SW 1271 (cell line): ENCODE measurements at regions not wholly inside any gene's neighbourhood (a gene's known extent, or its start where the extent isn't known, plus 50 kb on each side); places are given as distances from the start of the nearest gene placed in this dataset.

ENCODE experiments used
- DNase-seq, 2 experiments: peaks; one replicate each; lab custom pipeline; 2025; lab: John Stamatoyannopoulos, UW

DNA sequence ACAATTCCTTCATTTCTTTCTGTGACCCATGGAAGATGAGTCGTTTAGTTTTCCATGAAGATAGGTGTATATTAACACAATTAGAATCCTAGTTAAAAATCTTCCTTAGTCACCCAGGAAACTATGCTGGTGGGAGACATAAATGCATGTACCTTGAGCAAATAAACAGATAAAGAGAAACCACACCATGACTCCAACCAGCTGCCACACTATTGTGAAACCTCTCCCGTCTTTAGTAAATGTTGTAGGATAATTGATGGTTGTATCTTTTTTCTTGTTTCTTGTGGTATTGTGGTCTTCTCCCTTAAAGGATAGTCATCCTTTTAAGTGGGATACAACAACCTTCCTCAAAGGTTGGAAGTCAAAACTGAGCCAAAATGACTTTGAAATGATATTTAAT is 103.8 kb upstream of the LEF1 start:
- DNase-seq: no peak

GRCh38 chr4:108272046-108272445 is 103.3 kb upstream of the LEF1 start:
- DNase-seq: no peak

GRCh38 chr4:108270466-108271450 is 102.0 kb upstream of the LEF1 start:
- peak in 1 of 2 experiments; percentile 1 for DNase-seq

- no peak for DNase-seq
Measured at GRCh38 chr4:108264693-108265092, 96.0 kb upstream of the LEF1 start.

GRCh38 chr4:108263057-108263456 is 94.3 kb upstream of the LEF1 start:
- DNase-seq: no peak

DNA sequence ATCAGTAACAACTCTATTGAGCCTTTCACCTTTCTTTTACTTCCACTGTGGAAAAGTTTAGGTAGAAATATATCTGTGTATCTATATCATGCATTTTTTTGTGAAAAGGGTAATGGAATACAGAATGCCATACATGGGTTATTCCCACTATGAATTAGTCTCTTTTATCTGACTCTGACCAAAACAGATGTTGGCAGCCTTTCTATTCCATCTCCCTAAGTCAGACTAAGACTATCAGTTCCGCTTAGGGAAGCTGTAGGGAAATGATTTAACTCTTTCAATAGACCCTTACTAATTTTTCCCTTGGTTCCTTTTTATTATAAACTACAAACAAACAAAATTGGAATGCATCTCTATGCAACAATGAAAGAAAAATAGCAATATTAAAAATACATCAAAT is 92.3 kb upstream of the LEF1 start:
- DNase-seq: no peak

DNA sequence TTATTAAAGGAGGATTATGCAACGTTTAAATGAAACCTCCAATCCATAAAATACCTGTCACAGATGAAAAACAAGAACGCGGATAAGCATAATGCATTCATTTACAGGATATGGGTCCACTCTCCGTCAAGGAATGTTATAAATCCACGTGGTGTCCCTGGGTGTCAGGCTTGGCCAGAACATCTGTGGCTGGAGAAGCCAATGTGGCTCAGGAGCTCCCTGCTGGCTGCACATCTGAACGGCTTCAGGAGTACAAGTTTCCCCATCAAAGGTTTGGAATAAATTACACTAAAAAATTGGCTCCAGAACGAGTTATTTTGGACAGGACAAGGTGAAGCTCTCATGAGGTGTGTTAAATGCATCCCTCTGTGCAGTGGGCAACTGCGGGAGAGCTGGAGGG is 87.8 kb upstream of the LEF1 start:
- DNase-seq: no peak

GRCh38 chr4:108255203-108255747 is 86.5 kb upstream of the LEF1 start:
- no peak for DNase-seq

DNA sequence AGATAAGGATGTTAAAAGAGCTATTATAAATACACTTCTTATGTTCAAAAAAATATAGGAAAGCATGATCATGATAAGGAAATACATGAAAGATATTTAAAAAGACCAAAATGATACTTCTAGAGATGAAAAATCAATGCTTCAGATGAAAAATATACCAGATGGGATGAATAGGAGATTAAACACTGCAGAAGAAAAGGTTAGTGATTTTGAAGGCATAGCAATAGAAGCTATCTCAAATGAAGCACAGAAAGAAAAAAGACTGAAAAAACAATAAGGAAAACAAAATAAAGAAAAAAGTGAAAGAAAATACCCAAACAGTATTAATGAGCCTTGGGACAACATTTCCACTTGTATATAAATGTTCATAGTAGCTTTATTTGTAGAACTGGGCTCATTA is 80.7 kb upstream of the LEF1 start:
- no peak for DNase-seq

DNA sequence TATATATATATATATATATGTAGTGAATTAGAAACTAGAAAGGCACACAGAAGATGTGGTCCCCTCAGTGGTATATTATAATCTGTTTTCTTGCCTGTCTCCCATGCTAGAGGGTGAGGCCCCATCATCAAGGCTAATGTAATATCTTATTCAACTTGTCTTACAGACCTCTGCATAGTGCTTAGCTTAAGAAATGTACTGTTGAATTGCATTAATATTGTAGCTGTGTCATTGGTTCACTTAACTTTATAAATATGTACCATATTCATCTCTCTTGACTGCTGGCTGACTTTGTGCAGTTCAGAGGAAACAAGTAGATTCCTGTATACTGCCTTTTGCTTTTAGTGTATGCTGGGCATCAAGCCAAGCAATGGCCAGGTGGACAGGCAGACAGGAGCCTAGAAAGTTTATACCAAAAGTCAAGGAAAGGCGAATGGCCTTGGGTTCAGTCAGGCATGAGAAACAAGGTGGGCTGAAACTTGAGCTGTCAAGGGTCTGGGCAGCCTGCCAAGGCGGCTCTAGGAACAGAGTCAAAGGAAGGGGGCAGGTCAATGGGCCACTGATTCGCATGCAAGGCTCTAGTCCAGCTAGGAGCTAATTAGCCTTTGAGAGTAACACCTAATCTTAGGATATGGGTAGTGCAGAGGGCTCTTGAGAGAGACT is 78.8 kb upstream of the LEF1 start:
- no peak for DNase-seq

DNA sequence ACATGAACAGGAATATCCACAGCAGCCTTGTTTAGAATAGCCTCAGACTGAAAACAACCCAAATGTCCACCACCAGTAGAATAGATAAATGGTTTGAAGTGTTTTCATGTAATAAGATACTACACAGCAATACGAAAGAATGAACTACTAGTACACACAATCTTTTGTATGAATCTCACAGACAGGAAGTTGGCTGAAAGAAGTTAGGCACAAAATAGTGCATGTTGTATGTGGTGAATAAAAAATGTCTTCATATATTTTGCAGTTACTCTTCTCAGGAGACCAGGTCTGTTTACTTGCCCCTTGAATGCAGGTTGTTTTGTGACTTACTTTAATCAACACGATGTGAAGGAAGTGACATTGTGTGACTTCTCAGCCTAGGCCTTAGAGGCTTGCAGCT is 75.9 kb upstream of the LEF1 start:
- DNase-seq: no peak

- DNase-seq: no peak
Measured at GRCh38 chr4:108240366-108240765, 71.6 kb upstream of the LEF1 start.

GRCh38 chr4:108237693-108238092 is 69.0 kb upstream of the LEF1 start:
- no peak for DNase-seq

- no peak for DNase-seq
Measured at GRCh38 chr4:108236264-108236663, 67.5 kb upstream of the LEF1 start.

DNA sequence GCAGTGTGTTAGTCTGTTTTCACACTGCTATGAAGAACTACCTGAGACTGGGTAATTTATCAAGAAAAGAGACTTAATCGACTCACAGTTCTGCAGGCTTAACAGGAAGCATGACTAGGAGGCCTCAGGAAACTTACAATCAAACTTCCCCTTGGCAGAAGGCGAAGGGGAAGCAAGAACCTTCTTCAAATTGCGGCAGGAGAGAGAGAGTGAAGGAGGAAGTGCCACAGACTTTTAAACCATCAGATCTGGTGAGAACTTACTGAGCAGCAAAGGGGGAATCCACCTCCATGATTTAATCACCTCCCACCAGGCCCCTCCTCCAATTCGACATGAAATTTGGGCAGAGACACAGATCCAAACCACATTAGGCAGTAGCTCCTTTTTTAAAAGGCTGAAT is 59.2 kb upstream of the LEF1 start:
- no peak for DNase-seq

DNA sequence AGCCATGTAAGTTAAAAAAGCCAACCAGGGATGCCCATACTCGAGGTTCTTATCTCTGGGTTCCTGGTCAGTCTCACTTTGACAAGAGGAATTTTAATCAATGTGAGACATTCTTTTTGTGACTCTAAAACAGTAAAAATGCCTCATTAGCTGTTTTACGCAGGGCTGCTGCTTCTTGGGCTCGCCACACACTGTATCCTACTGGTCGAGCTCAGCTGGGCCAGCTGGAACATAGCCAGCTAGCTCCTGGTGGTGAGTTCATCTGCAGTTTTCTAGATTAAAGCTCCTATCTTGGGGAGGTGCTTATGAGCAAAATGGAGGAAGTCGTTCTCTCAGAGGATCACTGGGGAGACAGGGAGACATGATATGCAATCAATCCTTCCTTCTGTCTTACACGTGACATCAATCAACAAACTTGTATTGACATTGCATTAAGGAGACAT is 55.9 kb upstream of the LEF1 start:
- DNase-seq: no peak

GRCh38 chr4:108223313-108223712 is 54.6 kb upstream of the LEF1 start:
- no peak for DNase-seq

GRCh38 chr4:108219998-108220397 is 51.3 kb upstream of the LEF1 start:
- no peak for DNase-seq
